H9 (cell line): ENCODE measurements at regions not wholly inside any gene's neighbourhood (a gene's known extent, or its start where the extent isn't known, plus 50 kb on each side); places are given as distances from the start of the nearest gene placed in this dataset.

Source experiments
- DNase-seq: peaks from one replicate; pipeline ENCODE4 v3.0.0-alpha.2; 2017
- H2AFZ ChIP-seq: one replicate; pipeline ENCODE4 v1.6.1; 2013; ENCODE audit warnings: mild to moderate bottlenecking, low read length, control low read depth, moderate library complexity
- H2AK5ac ChIP-seq: 2 replicates; pipeline ENCODE4 v1.6.1; 2013; ENCODE audit warnings: low read length, control low read depth, mixed read lengths; ENCODE audit not compliant: insufficient read length
- H2BK120ac ChIP-seq: one replicate; pipeline ENCODE4 v1.6.1; 2013; ENCODE audit warnings: low read depth, mild to moderate bottlenecking, low read length, control low read depth, inconsistent platforms; ENCODE audit not compliant: poor library complexity, severe bottlenecking
- H2BK12ac ChIP-seq: 2 replicates; pipeline ENCODE4 v1.6.1; 2013; ENCODE audit warnings: low read length, control low read depth, mixed read lengths, low read depth; ENCODE audit not compliant: insufficient read length
- H2BK15ac ChIP-seq: 2 replicates; pipeline ENCODE4 v1.6.1; 2013; ENCODE audit warnings: low read depth, low read length, control low read depth
- H2BK20ac ChIP-seq: one replicate; pipeline ENCODE4 v1.6.1; 2013; ENCODE audit warnings: low read depth, mild to moderate bottlenecking, low read length, control low read depth, inconsistent platforms; ENCODE audit not compliant: poor library complexity, severe bottlenecking
- H2BK5ac ChIP-seq: 2 replicates; pipeline ENCODE4 v1.6.1; 2013; ENCODE audit warnings: low read length, control low read depth, mixed read lengths; ENCODE audit not compliant: insufficient read length
- H3K14ac ChIP-seq: 2 replicates; pipeline ENCODE4 v1.6.1; 2013; ENCODE audit warnings: low read length, control low read depth; ENCODE audit not compliant: insufficient read depth
- H3K18ac ChIP-seq: 2 replicates; pipeline ENCODE4 v1.6.1; 2013; ENCODE audit warnings: low read depth, mild to moderate bottlenecking, mixed read lengths, low read length, control low read depth; ENCODE audit not compliant: insufficient read length
- H3K23ac ChIP-seq: 2 replicates; pipeline ENCODE4 v1.6.1; 2013; ENCODE audit warnings: low read length, control low read depth, mixed read lengths, low read depth; ENCODE audit not compliant: insufficient read length
- H3K23me2 ChIP-seq: 2 replicates; pipeline ENCODE4 v1.6.1; 2013; ENCODE audit warnings: low read depth, mild to moderate bottlenecking, mixed read lengths, low read length, control low read depth; ENCODE audit not compliant: insufficient read length, poor library complexity, severe bottlenecking
- H3K27ac ChIP-seq: 2 replicates; pipeline ENCODE4 v1.5.1; 2013; ENCODE audit warnings: low read length, control low read depth, mixed read lengths, low read depth; ENCODE audit not compliant: insufficient read length
- H3K27me3 ChIP-seq: 2 replicates; pipeline ENCODE4 v1.6.1; 2013; ENCODE audit warnings: low read length, control low read depth, inconsistent platforms; ENCODE audit not compliant: insufficient read depth
- H3K4ac ChIP-seq: 2 replicates; pipeline ENCODE4 v1.6.1; 2013; ENCODE audit warnings: low read depth, mild to moderate bottlenecking, control low read depth, inconsistent platforms, low read length, moderate library complexity
- H3K4me1 ChIP-seq: 2 replicates; pipeline ENCODE4 v1.6.1; 2013; ENCODE audit warnings: low read length, control low read depth, inconsistent platforms; ENCODE audit not compliant: insufficient read depth
- H3K4me2 ChIP-seq: 2 replicates; pipeline ENCODE4 v1.6.1; 2013; ENCODE audit warnings: low read length, control low read depth, mixed read lengths; ENCODE audit not compliant: insufficient read length, insufficient read depth
- H3K56ac ChIP-seq: 2 replicates; pipeline ENCODE4 v1.6.1; 2013; ENCODE audit warnings: low read depth, mild to moderate bottlenecking, mixed read lengths, low read length, control low read depth; ENCODE audit not compliant: insufficient read length
- H3K79me1 ChIP-seq: 2 replicates; pipeline ENCODE4 v1.6.1; 2013; ENCODE audit warnings: low read depth, mild to moderate bottlenecking, moderate library complexity, low read length, control low read depth, inconsistent platforms; ENCODE audit not compliant: insufficient read depth, poor library complexity, severe bottlenecking
- H3K79me2 ChIP-seq: 2 replicates; pipeline ENCODE4 v1.6.1; 2013; ENCODE audit warnings: low read length, control low read depth, inconsistent platforms; ENCODE audit not compliant: insufficient read depth
- H3K9ac ChIP-seq: 2 replicates; pipeline ENCODE4 v1.6.1; 2013; ENCODE audit warnings: low read length, control low read depth, mixed read lengths; ENCODE audit not compliant: insufficient read length; ENCODE audit errors: extremely low read depth
- H3K9me3 ChIP-seq: one replicate; pipeline ENCODE4 v1.6.1; 2013; ENCODE audit warnings: low read depth, low read length, inconsistent platforms; ENCODE audit not compliant: control insufficient read depth
- H3T11ph ChIP-seq: one replicate; pipeline ENCODE4 v1.6.1; 2013; ENCODE audit warnings: mild to moderate bottlenecking, low read length, control low read depth, inconsistent platforms
- H4K20me1 ChIP-seq: one replicate; pipeline ENCODE4 v1.6.1; 2013; ENCODE audit not compliant: control insufficient read depth, insufficient read length, insufficient read depth
- H4K5ac ChIP-seq: 2 replicates; pipeline ENCODE4 v1.6.1; 2013; ENCODE audit warnings: low read depth, mild to moderate bottlenecking, mixed read lengths, low read length, control low read depth; ENCODE audit not compliant: insufficient read length
- H4K8ac ChIP-seq: replicated peaks from 2 replicates; pipeline ENCODE4 v1.6.1; 2013; ENCODE audit warnings: low read length, control low read depth, mixed read lengths, low read depth; ENCODE audit not compliant: insufficient read length
- H4K91ac ChIP-seq: 2 replicates; pipeline ENCODE4 v1.6.1; 2013; ENCODE audit warnings: low read depth, mild to moderate bottlenecking, moderate library complexity, mixed read lengths, low read length, control low read depth; ENCODE audit not compliant: insufficient read length
- H3K27ac Mint-ChIP-seq, 3 experiments: 2 replicates in 2 of 3; 3 replicates in 1 of 3; pipeline ENCODE4 v1.8.0; 2020 to 2021; ENCODE audit warnings: mixed read lengths in 3 of 3, mild to moderate bottlenecking in 1 of 3, moderate library complexity in 1 of 3
- H3K27me3 Mint-ChIP-seq: 2 replicates; pipeline ENCODE4 v1.8.0; 2021; ENCODE audit warnings: low read depth, mild to moderate bottlenecking, moderate library complexity, mixed read lengths
- H3K36me3 Mint-ChIP-seq, 3 experiments: 2 replicates in 2 of 3; 3 replicates in 1 of 3; pipeline ENCODE4 v1.8.0; 2020 to 2021; ENCODE audit warnings: low read depth in 3 of 3, mixed read lengths in 3 of 3; ENCODE audit not compliant: insufficient read depth in 1 of 3
- H3K4me1 Mint-ChIP-seq, 2 experiments: 2 replicates each; pipeline ENCODE4 v1.8.0; 2020; ENCODE audit warnings: mixed read lengths in 2 of 2
- H3K4me3 Mint-ChIP-seq, 2 experiments: 2 replicates in 1 of 2; 3 replicates in 1 of 2; pipeline ENCODE4 v1.8.0; 2020 to 2021; ENCODE audit warnings: mild to moderate bottlenecking in 2 of 2, mixed read lengths in 2 of 2, moderate library complexity in 1 of 2
- H3K9me3 Mint-ChIP-seq, 2 experiments: 2 replicates in 1 of 2; 3 replicates in 1 of 2; pipeline ENCODE4 v1.8.0; 2020; ENCODE audit warnings: mild to moderate bottlenecking in 2 of 2, mixed read lengths in 2 of 2, moderate library complexity in 1 of 2
- WGBS: extraction: QIAGEN DNeasy Blood & Tissue Kit; methylation state at CpG from one replicate; pipeline ENCODE4 v1.1.7; 2013; ENCODE audit warnings: missing lambda C conversion rate, low lambda C conversion rate, mixed read lengths; ENCODE audit not compliant: insufficient read length; ENCODE audit errors: extremely low coverage; 5-methylcytosine and 5-hydroxymethylcytosine counted together
- TF ChIP-seq, protein P1 (sequence below): fragments of 200-600 bp; sonication (generic); conservative IDR thresholded peaks from 3 replicates; pipeline ENCODE4 v1.8.0; 2021; ENCODE audit warnings: antibody characterized with exemption, mild to moderate bottlenecking

DNA sequence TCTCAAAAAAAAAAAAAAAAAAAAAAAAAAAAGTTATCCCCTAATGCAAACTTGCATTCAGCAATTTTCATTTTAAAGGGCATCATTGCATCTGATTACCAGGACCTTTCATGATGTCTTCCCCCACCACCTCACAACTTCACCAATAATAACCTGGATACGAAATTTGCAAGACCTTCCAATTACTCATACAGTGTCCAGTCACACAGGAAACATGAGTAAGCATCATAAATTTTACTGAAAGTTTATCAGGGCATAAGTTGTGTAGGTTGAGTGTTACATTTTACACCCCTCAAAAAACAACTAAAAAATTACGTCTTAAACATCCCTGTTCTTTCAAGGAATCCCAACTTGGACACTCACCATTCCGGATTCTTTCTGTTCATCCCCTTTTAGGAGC is 79.1 kb upstream of the ANKEF1 start:
- Histone ChIP-seq H3K23me2 (no peaks in the 10 kb centered on the region), H4K20me1 (no peaks in the 10 kb centered on the region), H2AFZ (no peak overlapping the region), H3K9me3 (no peaks in the 10 kb centered on the region), H3K4me1 (no peaks in the 10 kb centered on the region), H4K5ac (no peak overlapping the region), H2BK12ac (no peak overlapping the region), H4K91ac (no peak overlapping the region), H2BK20ac (no peak overlapping the region), H3K27ac (no peak overlapping the region), H3K9ac (no peak overlapping the region), H3K4ac (no peak overlapping the region), H3K23ac (no peak overlapping the region), H2BK15ac (no peak overlapping the region), H3T11ph (no peak overlapping the region), H3K79me2 (no peaks in the 10 kb centered on the region), H3K56ac (no peak overlapping the region), H2BK120ac (no peak overlapping the region), H3K79me1 (no peaks in the 10 kb centered on the region), H3K14ac (no peak overlapping the region), H2AK5ac (no peak overlapping the region), H3K27me3 (no peaks in the 10 kb centered on the region), H3K4me2 (no peak overlapping the region), H4K8ac (no peak overlapping the region), H2BK5ac (no peak overlapping the region), H3K18ac (no peak overlapping the region)
- no CpG with 5 or more reads among the region's 3 CpGs for WGBS
- Mint-ChIP-seq H3K27me3 (peaks cover 3% of the 10 kb centered on the region), H3K27ac (no peak overlapping the region), H3K4me1 (no peaks in the 10 kb centered on the region), H3K9me3 (no peaks in the 10 kb centered on the region; a peak in 1 of 5 replicates), H3K4me3 (no peak overlapping the region), H3K36me3 (peaks cover 0 to 2% (median 0%) of the 10 kb centered on the region in 3 experiments; a peak in 1 of 7 replicates)
- no peak for DNase-seq
- TF ChIP-seq, protein P1, sequence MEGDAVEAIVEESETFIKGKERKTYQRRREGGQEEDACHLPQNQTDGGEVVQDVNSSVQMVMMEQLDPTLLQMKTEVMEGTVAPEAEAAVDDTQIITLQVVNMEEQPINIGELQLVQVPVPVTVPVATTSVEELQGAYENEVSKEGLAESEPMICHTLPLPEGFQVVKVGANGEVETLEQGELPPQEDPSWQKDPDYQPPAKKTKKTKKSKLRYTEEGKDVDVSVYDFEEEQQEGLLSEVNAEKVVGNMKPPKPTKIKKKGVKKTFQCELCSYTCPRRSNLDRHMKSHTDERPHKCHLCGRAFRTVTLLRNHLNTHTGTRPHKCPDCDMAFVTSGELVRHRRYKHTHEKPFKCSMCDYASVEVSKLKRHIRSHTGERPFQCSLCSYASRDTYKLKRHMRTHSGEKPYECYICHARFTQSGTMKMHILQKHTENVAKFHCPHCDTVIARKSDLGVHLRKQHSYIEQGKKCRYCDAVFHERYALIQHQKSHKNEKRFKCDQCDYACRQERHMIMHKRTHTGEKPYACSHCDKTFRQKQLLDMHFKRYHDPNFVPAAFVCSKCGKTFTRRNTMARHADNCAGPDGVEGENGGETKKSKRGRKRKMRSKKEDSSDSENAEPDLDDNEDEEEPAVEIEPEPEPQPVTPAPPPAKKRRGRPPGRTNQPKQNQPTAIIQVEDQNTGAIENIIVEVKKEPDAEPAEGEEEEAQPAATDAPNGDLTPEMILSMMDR: no peak
